OCI-LY7 (cell line): ENCODE measurements at regions not wholly inside any gene's neighbourhood (a gene's known extent, or its start where the extent isn't known, plus 50 kb on each side); places are given as distances from the start of the nearest gene placed in this dataset.

Experiments used
- EZH2phosphoT487 ChIP-seq: fragments of 200-600 bp; sonication (generic); IDR thresholded peaks from 2 replicates; pipeline ENCODE4 v1.6.1; 2018; ENCODE audit warnings: low read depth, borderline replicate concordance, mild to moderate bottlenecking, mixed run types, antibody characterized with exemption, low read length, moderate library complexity, mixed read lengths
- TF ChIP-seq, protein P1 (sequence below): fragments of 200-600 bp; sonication (generic); conservative IDR thresholded peaks from 2 replicates; pipeline ENCODE4 v1.5.1; 2014; ENCODE audit warnings: mild to moderate bottlenecking, antibody characterized with exemption, low read length, moderate library complexity, mixed read lengths

DNA sequence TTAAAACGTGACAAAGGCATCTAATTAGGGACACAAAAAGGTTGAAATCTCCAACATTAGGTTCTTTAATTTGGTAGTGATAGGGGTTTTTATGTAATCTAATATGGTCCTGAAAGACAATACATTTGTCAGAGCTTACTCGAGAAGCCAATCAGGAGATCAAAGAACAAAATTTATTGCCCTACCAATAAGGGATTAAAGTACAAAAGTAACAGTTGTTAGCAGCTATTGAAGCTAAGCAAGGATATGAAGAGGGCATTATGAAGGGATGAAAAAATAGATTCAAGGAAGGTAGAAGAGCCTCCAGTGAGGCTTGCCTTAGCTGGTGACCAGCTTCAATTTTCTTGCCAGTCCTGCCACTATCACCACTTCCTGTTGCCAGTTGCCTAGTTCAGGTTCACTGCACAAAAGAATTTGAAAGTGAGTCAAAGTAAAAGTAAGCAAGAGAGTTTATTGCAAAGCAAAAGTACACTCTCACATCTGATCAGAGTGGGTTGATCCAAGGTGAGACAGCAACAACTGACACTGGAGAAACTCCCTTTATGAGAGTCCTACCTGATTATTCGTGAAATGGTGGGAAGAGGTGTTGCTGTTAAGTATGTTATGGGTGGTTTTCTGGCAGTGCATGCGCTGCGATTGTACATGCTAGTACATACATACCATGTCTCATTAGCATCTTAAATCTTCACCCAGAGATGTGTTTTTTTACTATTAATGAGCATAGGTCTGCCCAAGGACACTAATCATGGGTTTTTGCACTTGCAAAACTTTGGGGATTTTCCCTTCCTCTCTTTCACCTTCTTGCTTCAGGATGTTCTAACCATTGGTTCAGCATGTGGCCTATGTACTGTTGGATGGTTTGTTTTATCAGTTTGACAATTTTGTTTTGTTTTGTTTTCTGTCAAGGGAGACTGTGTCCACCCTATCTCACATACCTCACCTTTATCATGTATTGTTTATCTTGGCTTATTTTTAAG, 263.2 kb upstream of the ITM2A start:
- TF ChIP-seq, protein P1, sequence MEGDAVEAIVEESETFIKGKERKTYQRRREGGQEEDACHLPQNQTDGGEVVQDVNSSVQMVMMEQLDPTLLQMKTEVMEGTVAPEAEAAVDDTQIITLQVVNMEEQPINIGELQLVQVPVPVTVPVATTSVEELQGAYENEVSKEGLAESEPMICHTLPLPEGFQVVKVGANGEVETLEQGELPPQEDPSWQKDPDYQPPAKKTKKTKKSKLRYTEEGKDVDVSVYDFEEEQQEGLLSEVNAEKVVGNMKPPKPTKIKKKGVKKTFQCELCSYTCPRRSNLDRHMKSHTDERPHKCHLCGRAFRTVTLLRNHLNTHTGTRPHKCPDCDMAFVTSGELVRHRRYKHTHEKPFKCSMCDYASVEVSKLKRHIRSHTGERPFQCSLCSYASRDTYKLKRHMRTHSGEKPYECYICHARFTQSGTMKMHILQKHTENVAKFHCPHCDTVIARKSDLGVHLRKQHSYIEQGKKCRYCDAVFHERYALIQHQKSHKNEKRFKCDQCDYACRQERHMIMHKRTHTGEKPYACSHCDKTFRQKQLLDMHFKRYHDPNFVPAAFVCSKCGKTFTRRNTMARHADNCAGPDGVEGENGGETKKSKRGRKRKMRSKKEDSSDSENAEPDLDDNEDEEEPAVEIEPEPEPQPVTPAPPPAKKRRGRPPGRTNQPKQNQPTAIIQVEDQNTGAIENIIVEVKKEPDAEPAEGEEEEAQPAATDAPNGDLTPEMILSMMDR = no peak
- no peak for TF ChIP-seq EZH2phosphoT487
